Stimulated activated memory B cell treated with anti-CD40 and anti-IgM and Interleukin-4, amounts not matched to agents 10 μg/mL and 1 μg/mL and 100 μg/mL, for 72 hours (primary cell): ENCODE measurements at regions not wholly inside any gene's neighbourhood (a gene's known extent, or its start where the extent isn't known, plus 50 kb on each side); places are given as distances from the start of the nearest gene placed in this dataset.
A peak's percentile ranks its signal among the peaks of the same experiment; 100 is the strongest.
"Not testable (repeated sequence)": the region's sequence is repeated elsewhere in the genome, so short reads cannot be mapped to it uniquely, and the experiment has no call there.

Experiments used
- ATAC-seq: fragments of 150-1000 bp; cut with Tn5 transposase; 2 replicates; pipeline ENCODE4 v1.10.0; 2021
- H3K27ac Mint-ChIP-seq: one replicate; pipeline ENCODE4 v1.8.0; 2022; ENCODE audit warnings: mild to moderate bottlenecking, mixed read lengths
- H3K27me3 Mint-ChIP-seq: one replicate; pipeline ENCODE4 v1.8.0; 2022; ENCODE audit warnings: mixed read lengths
- H3K36me3 Mint-ChIP-seq: one replicate; pipeline ENCODE4 v1.8.0; 2022; ENCODE audit warnings: mixed read lengths
- H3K4me1 Mint-ChIP-seq: one replicate; pipeline ENCODE4 v1.8.0; 2022; ENCODE audit warnings: mixed read lengths
- H3K4me3 Mint-ChIP-seq: one replicate; pipeline ENCODE4 v1.8.0; 2022; ENCODE audit warnings: mild to moderate bottlenecking, moderate library complexity, mixed read lengths
- H3K9me3 Mint-ChIP-seq: one replicate; pipeline ENCODE4 v1.8.0; 2022; ENCODE audit warnings: mixed read lengths

DNA sequence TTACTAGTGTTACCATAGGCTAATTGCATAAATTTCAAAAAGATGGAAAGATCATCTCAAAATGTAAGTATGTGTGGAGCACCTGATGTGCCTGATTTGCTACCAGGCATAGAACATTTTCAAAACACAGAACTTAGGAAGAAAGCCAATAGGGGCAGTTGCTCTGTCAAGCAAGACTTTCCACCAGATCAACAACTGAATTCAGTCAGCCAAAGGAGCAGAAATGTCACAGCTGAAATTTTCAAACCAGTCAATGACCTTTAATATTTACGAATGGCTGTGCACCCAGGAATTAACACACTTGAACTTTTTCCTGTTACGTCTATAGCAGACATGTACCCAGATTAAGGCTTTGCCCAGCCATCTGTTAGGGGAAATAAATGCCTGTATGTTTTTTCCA lies 452.8 kb upstream of the PTGER4 start:
- Mint-ChIP-seq H3K27me3 (no peaks in the 10 kb centered on the region), H3K9me3 (no peaks in the 10 kb centered on the region), H3K36me3 (no peaks in the 10 kb centered on the region), H3K4me1 (peaks cover 52% of the 10 kb centered on the region), H3K4me3 (peak overlapping the region; percentile 18), H3K27ac (peak overlapping the region; percentile 87)
- peak; percentile 51 for ATAC-seq

GRCh38 chr5:40225147-40225546 lies 454.6 kb upstream of the PTGER4 start:
- H3K4me1 Mint-ChIP-seq: peaks cover 59% of the 10 kb centered on the region
- not testable (repeated sequence) for H3K36me3 Mint-ChIP-seq, H3K27me3 Mint-ChIP-seq, H3K9me3 Mint-ChIP-seq
- peak overlapping the region; percentile 87 for H3K27ac Mint-ChIP-seq
- H3K4me3 Mint-ChIP-seq: peak overlapping the region; percentile 49
- ATAC-seq: peak; percentile 56

DNA sequence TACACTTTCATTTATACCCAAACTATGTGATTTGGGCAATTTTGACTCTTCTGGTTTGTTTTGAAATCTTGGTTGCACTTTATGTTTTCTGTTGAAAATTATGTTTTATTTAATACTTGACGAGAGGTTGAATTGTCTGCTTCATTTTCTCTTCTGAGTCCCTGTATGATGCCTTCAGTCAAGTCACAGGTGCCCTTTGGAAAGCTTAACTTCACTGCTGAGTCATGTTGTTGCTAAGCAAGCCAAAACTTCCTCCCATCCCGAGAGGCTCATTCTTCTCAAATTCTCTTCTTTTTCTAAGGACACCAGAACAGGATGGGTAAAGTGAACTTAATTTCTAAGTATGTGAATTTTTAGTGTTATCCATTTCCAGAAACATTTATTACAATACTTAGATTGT lies 455.3 kb upstream of the PTGER4 start:
- ATAC-seq: no peak
- H3K4me1 Mint-ChIP-seq: peaks cover 59% of the 10 kb centered on the region
- H3K9me3 Mint-ChIP-seq: no peaks in the 10 kb centered on the region
- H3K4me3 Mint-ChIP-seq: peak overlapping the region; percentile 49
- peak overlapping the region; percentile 87 for H3K27ac Mint-ChIP-seq
- no peaks in the 10 kb centered on the region for H3K27me3 Mint-ChIP-seq
- H3K36me3 Mint-ChIP-seq: no peaks in the 10 kb centered on the region

- peak; percentile 89 for ATAC-seq
- peak overlapping the region; percentile 87 for H3K27ac Mint-ChIP-seq
- no peaks in the 10 kb centered on the region for H3K27me3 Mint-ChIP-seq
- no peaks in the 10 kb centered on the region for H3K9me3 Mint-ChIP-seq
- peaks cover 55% of the 10 kb centered on the region for H3K4me1 Mint-ChIP-seq
- H3K4me3 Mint-ChIP-seq: peak overlapping the region; percentile 49
- no peaks in the 10 kb centered on the region for H3K36me3 Mint-ChIP-seq
These were observed 455.8 kb upstream of the PTGER4 start for GRCh38 chr5:40223884-40224402.

DNA sequence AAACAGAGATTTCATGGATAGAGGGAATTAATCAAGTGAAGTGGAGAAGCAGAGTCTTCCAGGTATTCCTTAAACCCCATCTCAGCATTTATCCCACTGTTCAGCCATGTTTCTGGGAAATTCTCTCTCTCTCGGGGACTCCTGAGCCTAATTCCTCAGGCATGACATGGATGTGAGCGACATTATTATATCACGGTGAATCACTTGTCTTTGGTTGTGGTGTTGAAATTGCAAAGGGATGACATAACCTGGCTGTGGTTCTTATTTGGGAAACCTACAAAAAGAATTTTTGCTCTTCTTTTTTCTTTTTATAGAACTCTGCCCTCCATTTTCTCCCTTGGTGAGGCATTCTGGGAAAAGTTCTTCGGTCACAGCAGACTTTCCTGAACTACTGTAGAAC lies 457.9 kb upstream of the PTGER4 start:
- Mint-ChIP-seq H3K4me3 (no peak overlapping the region), H3K4me1 (peaks cover 35% of the 10 kb centered on the region), H3K27ac (no peak overlapping the region), H3K36me3 (no peaks in the 10 kb centered on the region), H3K9me3 (peaks cover 7% of the 10 kb centered on the region), H3K27me3 (no peaks in the 10 kb centered on the region)
- no peak for ATAC-seq

DNA sequence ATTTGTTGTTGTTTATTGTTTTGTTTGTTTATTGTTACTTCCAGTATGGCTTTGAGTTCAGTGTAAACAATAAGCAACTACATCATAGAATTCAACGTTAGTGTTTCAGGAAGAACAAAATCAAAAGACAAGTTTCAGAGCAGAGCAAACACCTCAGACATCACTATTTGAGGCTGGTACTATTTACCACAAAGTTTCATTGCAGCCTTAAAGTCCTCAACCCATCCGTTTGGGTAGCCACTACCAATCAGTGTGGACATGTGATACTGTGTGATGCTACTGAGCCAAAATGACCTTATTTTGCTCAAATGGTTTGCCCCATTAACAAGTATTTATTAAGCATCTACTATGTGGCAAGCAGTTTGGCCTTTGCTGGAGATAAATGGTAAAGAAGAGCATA lies 458.5 kb upstream of the PTGER4 start:
- peaks cover 7% of the 10 kb centered on the region for H3K9me3 Mint-ChIP-seq
- no peak for ATAC-seq
- H3K27me3 Mint-ChIP-seq: no peaks in the 10 kb centered on the region
- H3K4me3 Mint-ChIP-seq: no peak overlapping the region
- no peak overlapping the region for H3K27ac Mint-ChIP-seq
- H3K4me1 Mint-ChIP-seq: peaks cover 31% of the 10 kb centered on the region
- H3K36me3 Mint-ChIP-seq: no peaks in the 10 kb centered on the region

- Mint-ChIP-seq H3K4me1 (peaks cover 21% of the 10 kb centered on the region), H3K36me3 (no peaks in the 10 kb centered on the region), H3K27me3 (no peaks in the 10 kb centered on the region), H3K9me3 (peaks cover 7% of the 10 kb centered on the region), H3K4me3 (no peak overlapping the region), H3K27ac (no peak overlapping the region)
- no peak for ATAC-seq
These were observed 459.5 kb upstream of the PTGER4 start for GRCh38 chr5:40220260-40220659.

- no peak overlapping the region for H3K27ac Mint-ChIP-seq
- H3K4me1 Mint-ChIP-seq: peaks cover 6% of the 10 kb centered on the region
- no peaks in the 10 kb centered on the region for H3K36me3 Mint-ChIP-seq
- H3K4me3 Mint-ChIP-seq: no peak overlapping the region
- H3K9me3 Mint-ChIP-seq: peaks cover 7% of the 10 kb centered on the region
- no peaks in the 10 kb centered on the region for H3K27me3 Mint-ChIP-seq
- ATAC-seq: no peak
These were observed 462.2 kb upstream of the PTGER4 start for GRCh38 chr5:40217553-40217952.

DNA sequence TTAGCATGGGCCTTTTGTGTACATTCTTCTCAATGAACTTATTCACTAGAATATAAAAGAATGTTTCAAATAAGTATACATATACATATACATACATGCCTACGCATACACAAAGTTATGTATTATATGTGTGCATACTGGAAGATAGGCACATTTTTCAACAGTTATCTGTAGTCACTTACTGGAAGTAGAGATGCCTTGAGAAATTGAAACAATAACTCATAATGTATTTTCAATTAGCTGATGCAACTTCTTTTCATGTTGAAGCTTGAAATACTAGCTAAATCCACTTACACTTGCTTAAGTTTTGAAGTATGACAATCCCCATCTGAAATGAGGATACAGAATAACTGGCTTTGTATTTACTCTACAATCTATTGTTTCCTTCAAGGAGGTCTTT lies 469.0 kb upstream of the PTGER4 start:
- Mint-ChIP-seq H3K4me1 (no peaks in the 10 kb centered on the region), H3K27ac (no peak overlapping the region), H3K9me3 (no peaks in the 10 kb centered on the region), H3K27me3 (no peaks in the 10 kb centered on the region), H3K4me3 (no peak overlapping the region), H3K36me3 (no peaks in the 10 kb centered on the region)
- ATAC-seq: no peak

DNA sequence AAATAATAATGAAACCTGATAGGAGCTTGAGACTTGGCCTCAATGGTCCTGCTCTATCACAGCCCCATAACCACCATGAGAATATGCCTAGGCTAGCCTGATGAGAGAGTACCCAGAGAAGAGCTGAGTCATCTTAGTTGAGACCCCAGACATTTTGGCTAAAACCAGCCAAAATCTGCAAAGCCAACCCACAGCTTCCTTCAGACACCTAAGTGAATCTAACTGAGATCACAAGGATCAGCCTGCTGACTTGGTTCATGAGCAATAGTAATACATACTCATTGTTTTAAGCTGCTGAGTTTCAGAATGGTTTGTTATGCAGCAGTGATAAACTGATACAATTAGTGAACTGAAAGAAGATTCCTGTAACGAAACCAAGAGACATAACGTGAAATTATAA lies 473.7 kb upstream of the PTGER4 start:
- H3K4me1 Mint-ChIP-seq: no peaks in the 10 kb centered on the region
- no peaks in the 10 kb centered on the region for H3K36me3 Mint-ChIP-seq
- no peak overlapping the region for H3K27ac Mint-ChIP-seq
- H3K27me3 Mint-ChIP-seq: no peaks in the 10 kb centered on the region
- H3K4me3 Mint-ChIP-seq: no peak overlapping the region
- no peaks in the 10 kb centered on the region for H3K9me3 Mint-ChIP-seq
- no peak for ATAC-seq

GRCh38 chr5:40204144-40204543 lies 475.6 kb upstream of the PTGER4 start:
- H3K9me3 Mint-ChIP-seq: no peaks in the 10 kb centered on the region
- no peak for ATAC-seq
- H3K4me1 Mint-ChIP-seq: no peaks in the 10 kb centered on the region
- no peaks in the 10 kb centered on the region for H3K27me3 Mint-ChIP-seq
- H3K27ac Mint-ChIP-seq: no peak overlapping the region
- H3K4me3 Mint-ChIP-seq: no peak overlapping the region
- H3K36me3 Mint-ChIP-seq: no peaks in the 10 kb centered on the region

GRCh38 chr5:40202814-40203440 lies 476.8 kb upstream of the PTGER4 start:
- H3K4me3 Mint-ChIP-seq: no peak overlapping the region
- ATAC-seq: no peak
- no peak overlapping the region for H3K27ac Mint-ChIP-seq
- no peaks in the 10 kb centered on the region for H3K9me3 Mint-ChIP-seq
- no peaks in the 10 kb centered on the region for H3K4me1 Mint-ChIP-seq
- no peaks in the 10 kb centered on the region for H3K27me3 Mint-ChIP-seq
- no peaks in the 10 kb centered on the region for H3K36me3 Mint-ChIP-seq

- Mint-ChIP-seq H3K4me3 (no peak overlapping the region), H3K4me1 (no peaks in the 10 kb centered on the region), H3K27me3 (no peaks in the 10 kb centered on the region), H3K27ac (no peak overlapping the region), H3K36me3 (no peaks in the 10 kb centered on the region), H3K9me3 (no peaks in the 10 kb centered on the region)
- ATAC-seq: no peak
These were observed 481.0 kb upstream of the PTGER4 start for GRCh38 chr5:40198736-40199135.

DNA sequence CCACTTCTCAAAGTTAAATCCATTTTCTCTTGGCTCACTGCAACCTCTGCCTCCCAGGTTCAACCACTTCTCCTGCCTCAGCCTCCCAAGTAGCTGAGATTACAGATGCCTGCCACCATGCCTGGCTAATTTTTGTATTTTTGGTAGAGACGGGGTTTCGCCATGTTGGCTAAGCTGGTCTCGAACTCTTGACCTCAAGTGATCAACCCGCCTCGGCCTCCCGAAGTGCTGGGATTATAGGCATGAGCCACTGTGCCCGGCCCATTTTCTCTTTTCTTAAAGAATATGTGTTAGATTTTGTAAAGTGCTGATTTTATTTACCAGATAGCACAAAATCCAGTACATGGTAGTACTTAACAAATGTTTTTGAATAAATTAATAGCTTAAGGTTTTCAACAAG lies 484.1 kb upstream of the PTGER4 start:
- H3K9me3 Mint-ChIP-seq, H3K4me1 Mint-ChIP-seq, H3K27me3 Mint-ChIP-seq, H3K27ac Mint-ChIP-seq, ATAC-seq, H3K4me3 Mint-ChIP-seq, H3K36me3 Mint-ChIP-seq: not testable (repeated sequence)

DNA sequence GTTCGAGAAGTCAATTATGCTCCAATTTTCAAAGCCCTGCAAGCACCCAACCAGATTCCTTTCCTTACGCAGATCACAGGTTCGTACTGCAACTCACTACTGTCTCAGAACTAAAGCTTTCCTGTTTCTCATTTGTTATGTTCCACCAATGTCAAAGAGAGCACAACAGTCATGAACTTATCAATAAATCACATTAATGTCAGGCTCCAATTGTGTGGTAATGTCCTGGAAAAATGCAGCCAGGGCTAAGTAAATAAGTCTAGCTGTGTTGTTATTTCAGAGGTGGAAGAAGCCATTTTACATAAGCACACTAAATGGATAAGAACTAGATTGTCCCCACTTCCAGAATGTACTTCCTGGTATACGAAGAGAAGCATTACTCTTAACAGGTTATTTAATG lies 488.6 kb upstream of the PTGER4 start:
- Mint-ChIP-seq H3K27me3 (no peaks in the 10 kb centered on the region), H3K27ac (no peak overlapping the region), H3K9me3 (no peaks in the 10 kb centered on the region), H3K36me3 (no peaks in the 10 kb centered on the region), H3K4me3 (no peak overlapping the region), H3K4me1 (no peaks in the 10 kb centered on the region)
- ATAC-seq: no peak

DNA sequence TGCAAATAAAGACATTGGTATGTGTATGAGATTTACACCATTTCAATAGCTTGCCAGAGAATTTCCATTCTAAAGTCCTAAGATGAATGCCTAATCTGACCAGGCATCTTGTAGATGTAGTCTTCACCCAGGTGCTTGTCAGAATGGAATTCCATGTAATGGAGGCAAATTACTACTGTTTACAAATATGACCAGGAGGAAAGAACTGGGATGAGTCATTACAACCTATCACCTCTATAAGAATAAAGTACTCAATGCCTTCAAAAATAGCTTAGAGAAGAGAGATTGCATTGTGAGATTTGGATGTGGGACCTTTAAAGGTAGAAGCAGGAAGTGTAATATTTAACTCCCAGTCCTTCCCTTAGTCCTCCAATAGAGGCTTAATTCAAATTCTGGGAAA lies 507.0 kb upstream of the PTGER4 start:
- Mint-ChIP-seq H3K36me3 (peaks cover 11% of the 10 kb centered on the region), H3K27me3 (no peaks in the 10 kb centered on the region), H3K9me3 (peaks cover 18% of the 10 kb centered on the region), H3K4me1 (no peaks in the 10 kb centered on the region), H3K27ac (no peak overlapping the region), H3K4me3 (no peak overlapping the region)
- no peak for ATAC-seq

- peaks cover 18% of the 10 kb centered on the region for H3K9me3 Mint-ChIP-seq
- H3K4me1 Mint-ChIP-seq: no peaks in the 10 kb centered on the region
These were observed 507.7 kb upstream of the PTGER4 start for GRCh38 chr5:40171971-40172370.

More at GRCh38 chr5:40171971-40172370, 507.7 kb upstream of the PTGER4 start:
- H3K27ac Mint-ChIP-seq: no peak overlapping the region
- H3K27me3 Mint-ChIP-seq: no peaks in the 10 kb centered on the region
- ATAC-seq: no peak
- peaks cover 9% of the 10 kb centered on the region for H3K36me3 Mint-ChIP-seq
- H3K4me3 Mint-ChIP-seq: no peak overlapping the region
